ENCODE measurements at regions not wholly inside any gene's neighbourhood (a gene's known extent, or its start where the extent isn't known, plus 50 kb on each side); places are given as distances from the start of the nearest gene placed in this dataset.
"Not testable (repeated sequence)": the region's sequence is repeated elsewhere in the genome, so short reads cannot be mapped to it uniquely, and the experiment has no call there.

GRCh38 chr2:192419786-192420185 is 225.1 kb upstream of the TMEFF2 start:
- no peak for DNase-seq (ENCODE audit: low read depth, low spot score)
- no peak overlapping the region for H3K4me3 ChIP-seq (ENCODE audit: low read length)
- no peaks in the 10 kb centered on the region for H3K27me3 ChIP-seq (ENCODE audit: control insufficient read depth, insufficient read depth, low read length)
- WGBS (ENCODE audit: insufficient coverage, insufficient read length) = no CpG with 5 or more reads among the region's 2 CpGs
- no peaks in the 10 kb centered on the region for H3K4me1 ChIP-seq (ENCODE audit: control insufficient read depth, insufficient read depth, low read length)
- H3K36me3 ChIP-seq (ENCODE audit: control insufficient read depth, insufficient read depth, low read length) = no peaks in the 10 kb centered on the region
- no peaks in the 10 kb centered on the region for H3K9me3 ChIP-seq (ENCODE audit: control insufficient read depth, insufficient read depth, low read length)
- H3K27ac ChIP-seq (ENCODE audit: low read length) = no peak overlapping the region

- WGBS (ENCODE audit: insufficient coverage, insufficient read length) = no CpG with 5 or more reads among the region's 4 CpGs
- H3K27me3 ChIP-seq (ENCODE audit: control insufficient read depth, insufficient read depth, low read length) = no peaks in the 10 kb centered on the region
- H3K36me3 ChIP-seq (ENCODE audit: control insufficient read depth, insufficient read depth, low read length) = no peaks in the 10 kb centered on the region
- H3K4me1 ChIP-seq (ENCODE audit: control insufficient read depth, insufficient read depth, low read length) = no peaks in the 10 kb centered on the region
- no peaks in the 10 kb centered on the region for H3K9me3 ChIP-seq (ENCODE audit: control insufficient read depth, insufficient read depth, low read length)
- no peak for DNase-seq (ENCODE audit: low read depth, low spot score)
- no peak overlapping the region for H3K27ac ChIP-seq (ENCODE audit: low read length)
- no peak overlapping the region for H3K4me3 ChIP-seq (ENCODE audit: low read length)
These were observed 221.3 kb upstream of the TMEFF2 start for GRCh38 chr2:192416060-192416459.

DNA sequence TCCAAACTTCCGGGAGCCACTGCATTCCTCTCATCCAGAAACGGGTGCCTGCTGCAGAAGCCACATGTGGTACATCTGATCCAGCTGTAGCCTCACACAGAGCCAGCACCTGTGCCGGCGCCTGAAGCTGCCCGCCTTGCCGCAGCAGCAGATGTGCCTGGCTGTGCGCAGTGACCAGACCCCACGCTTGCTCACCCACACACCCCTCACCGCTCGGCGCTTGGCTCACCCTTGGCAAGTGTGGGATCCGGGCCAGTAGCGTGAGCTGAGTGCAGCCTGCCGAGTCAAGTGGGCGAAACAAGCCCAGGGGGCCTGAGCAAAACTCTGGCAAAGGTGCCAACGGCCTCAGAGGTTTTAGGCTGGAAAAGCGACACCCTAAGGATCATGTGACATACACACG is 220.1 kb upstream of the TMEFF2 start:
- no CpG with 5 or more reads among the region's 18 CpGs for WGBS (ENCODE audit: insufficient coverage, insufficient read length)
- no peaks in the 10 kb centered on the region for H3K4me1 ChIP-seq (ENCODE audit: control insufficient read depth, insufficient read depth, low read length)

GRCh38 chr2:192413812-192414681 is 219.3 kb upstream of the TMEFF2 start:
- H3K9me3 ChIP-seq (ENCODE audit: control insufficient read depth, insufficient read depth, low read length) = no peaks in the 10 kb centered on the region
- no peaks in the 10 kb centered on the region for H3K27me3 ChIP-seq (ENCODE audit: control insufficient read depth, insufficient read depth, low read length)
- DNase-seq (ENCODE audit: low read depth, low spot score) = no peak
- no peaks in the 10 kb centered on the region for H3K36me3 ChIP-seq (ENCODE audit: control insufficient read depth, insufficient read depth, low read length)
- no peak overlapping the region for H3K4me3 ChIP-seq (ENCODE audit: low read length)
- H3K27ac ChIP-seq (ENCODE audit: low read length) = no peak overlapping the region
- H3K4me1 ChIP-seq (ENCODE audit: control insufficient read depth, insufficient read depth, low read length) = no peaks in the 10 kb centered on the region
- WGBS (ENCODE audit: insufficient coverage, insufficient read length) = no CpG with 5 or more reads among the region's 13 CpGs

More for the DNA sequence above, 220.1 kb upstream of the TMEFF2 start:
- Histone ChIP-seq H3K4me3 (ENCODE audit: low read length) (no peak overlapping the region), H3K27me3 (ENCODE audit: control insufficient read depth, insufficient read depth, low read length) (no peaks in the 10 kb centered on the region), H3K9me3 (ENCODE audit: control insufficient read depth, insufficient read depth, low read length) (no peaks in the 10 kb centered on the region), H3K36me3 (ENCODE audit: control insufficient read depth, insufficient read depth, low read length) (no peaks in the 10 kb centered on the region), H3K27ac (ENCODE audit: low read length) (no peak overlapping the region)
- no peak for DNase-seq (ENCODE audit: low read depth, low spot score)

- H3K4me1 ChIP-seq (ENCODE audit: control insufficient read depth, insufficient read depth, low read length); H3K27me3 ChIP-seq (ENCODE audit: control insufficient read depth, insufficient read depth, low read length); H3K27ac ChIP-seq (ENCODE audit: low read length); H3K36me3 ChIP-seq (ENCODE audit: control insufficient read depth, insufficient read depth, low read length); H3K4me3 ChIP-seq (ENCODE audit: low read length); H3K9me3 ChIP-seq (ENCODE audit: control insufficient read depth, insufficient read depth, low read length); DNase-seq (ENCODE audit: low read depth, low spot score): not testable (repeated sequence)
- no CpG with 5 or more reads among the region's 10 CpGs for WGBS (ENCODE audit: insufficient coverage, insufficient read length)
These were observed 218.1 kb upstream of the TMEFF2 start for GRCh38 chr2:192412866-192413265.

- H3K27me3 ChIP-seq (ENCODE audit: control insufficient read depth, insufficient read depth, low read length) = no peaks in the 10 kb centered on the region
- H3K9me3 ChIP-seq (ENCODE audit: control insufficient read depth, insufficient read depth, low read length) = no peaks in the 10 kb centered on the region
- H3K4me1 ChIP-seq (ENCODE audit: control insufficient read depth, insufficient read depth, low read length) = no peaks in the 10 kb centered on the region
- H3K4me3 ChIP-seq (ENCODE audit: low read length) = no peak overlapping the region
- H3K27ac ChIP-seq (ENCODE audit: low read length) = no peak overlapping the region
- DNase-seq (ENCODE audit: low read depth, low spot score) = no peak
- no peaks in the 10 kb centered on the region for H3K36me3 ChIP-seq (ENCODE audit: control insufficient read depth, insufficient read depth, low read length)
These were observed 217.7 kb upstream of the TMEFF2 start for GRCh38 chr2:192412394-192412793.

- H3K4me1 ChIP-seq (ENCODE audit: control insufficient read depth, insufficient read depth, low read length) = no peaks in the 10 kb centered on the region
- no peaks in the 10 kb centered on the region for H3K9me3 ChIP-seq (ENCODE audit: control insufficient read depth, insufficient read depth, low read length)
- no peak overlapping the region for H3K27ac ChIP-seq (ENCODE audit: low read length)
- H3K4me3 ChIP-seq (ENCODE audit: low read length) = no peak overlapping the region
- no CpG with 5 or more reads among the region's 1 CpG for WGBS (ENCODE audit: insufficient coverage, insufficient read length)
- no peak for DNase-seq (ENCODE audit: low read depth, low spot score)
- H3K27me3 ChIP-seq (ENCODE audit: control insufficient read depth, insufficient read depth, low read length) = no peaks in the 10 kb centered on the region
- no peaks in the 10 kb centered on the region for H3K36me3 ChIP-seq (ENCODE audit: control insufficient read depth, insufficient read depth, low read length)
These were observed 217.0 kb upstream of the TMEFF2 start for GRCh38 chr2:192411755-192412154.

DNA sequence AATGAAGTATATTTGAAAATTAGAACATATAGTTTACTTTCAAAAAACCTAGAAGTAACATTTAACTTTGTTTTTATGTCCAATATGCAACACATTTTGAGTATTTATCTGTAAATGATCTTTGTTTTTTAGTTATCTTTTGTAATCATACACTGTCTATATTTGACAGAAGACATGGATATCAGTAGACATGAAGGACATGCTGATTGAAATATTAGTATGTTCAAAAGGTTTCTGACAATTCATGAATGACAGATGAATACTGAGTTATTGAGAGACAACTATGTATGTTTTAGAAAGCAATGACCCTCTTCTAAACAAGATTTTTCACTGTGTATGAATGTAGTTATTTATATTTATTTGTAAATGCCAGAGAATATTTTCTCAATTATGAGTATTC is 215.6 kb upstream of the TMEFF2 start:
- no peak overlapping the region for H3K4me3 ChIP-seq (ENCODE audit: low read length)
- H3K4me1 ChIP-seq (ENCODE audit: control insufficient read depth, insufficient read depth, low read length) = no peaks in the 10 kb centered on the region
- no peak for DNase-seq (ENCODE audit: low read depth, low spot score)
- H3K36me3 ChIP-seq (ENCODE audit: control insufficient read depth, insufficient read depth, low read length) = no peaks in the 10 kb centered on the region
- H3K9me3 ChIP-seq (ENCODE audit: control insufficient read depth, insufficient read depth, low read length) = no peaks in the 10 kb centered on the region
- H3K27me3 ChIP-seq (ENCODE audit: control insufficient read depth, insufficient read depth, low read length) = no peaks in the 10 kb centered on the region
- H3K27ac ChIP-seq (ENCODE audit: low read length) = no peak overlapping the region

DNA sequence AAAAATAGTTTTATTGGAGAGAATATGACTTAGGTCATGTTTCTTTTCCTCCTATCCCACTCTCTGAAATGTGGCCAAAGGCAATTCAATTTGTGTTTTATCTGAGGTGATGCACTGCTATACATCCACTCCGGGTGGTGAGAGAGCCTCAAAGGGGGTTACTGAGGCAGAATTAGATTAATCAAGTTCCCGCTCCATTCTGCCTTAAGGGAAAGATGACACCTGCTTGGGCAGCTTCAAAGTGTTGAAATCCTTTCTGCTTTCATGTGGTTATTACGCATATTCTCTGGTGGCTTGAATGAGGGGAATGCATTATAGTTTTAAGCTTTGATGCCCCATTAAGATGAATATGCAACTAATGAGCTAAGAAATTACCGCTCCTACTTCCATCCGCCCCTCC is 213.0 kb upstream of the TMEFF2 start:
- H3K27ac ChIP-seq (ENCODE audit: low read length) = no peak overlapping the region
- H3K27me3 ChIP-seq (ENCODE audit: control insufficient read depth, insufficient read depth, low read length) = no peaks in the 10 kb centered on the region
- no CpG with 5 or more reads among the region's 5 CpGs for WGBS (ENCODE audit: insufficient coverage, insufficient read length)
- no peaks in the 10 kb centered on the region for H3K4me1 ChIP-seq (ENCODE audit: control insufficient read depth, insufficient read depth, low read length)
- H3K9me3 ChIP-seq (ENCODE audit: control insufficient read depth, insufficient read depth, low read length) = no peaks in the 10 kb centered on the region
- no peaks in the 10 kb centered on the region for H3K36me3 ChIP-seq (ENCODE audit: control insufficient read depth, insufficient read depth, low read length)
- H3K4me3 ChIP-seq (ENCODE audit: low read length) = no peak overlapping the region
- DNase-seq (ENCODE audit: low read depth, low spot score) = no peak

- WGBS (ENCODE audit: insufficient coverage, insufficient read length) = no CpG with 5 or more reads among the region's 6 CpGs
- H3K9me3 ChIP-seq (ENCODE audit: control insufficient read depth, insufficient read depth, low read length) = no peaks in the 10 kb centered on the region
- H3K27me3 ChIP-seq (ENCODE audit: control insufficient read depth, insufficient read depth, low read length) = no peaks in the 10 kb centered on the region
- H3K36me3 ChIP-seq (ENCODE audit: control insufficient read depth, insufficient read depth, low read length) = no peaks in the 10 kb centered on the region
- no peak overlapping the region for H3K4me3 ChIP-seq (ENCODE audit: low read length)
- H3K27ac ChIP-seq (ENCODE audit: low read length) = no peak overlapping the region
- DNase-seq (ENCODE audit: low read depth, low spot score) = no peak
- no peaks in the 10 kb centered on the region for H3K4me1 ChIP-seq (ENCODE audit: control insufficient read depth, insufficient read depth, low read length)
These were observed 203.5 kb upstream of the TMEFF2 start for GRCh38 chr2:192398236-192398635.

DNA sequence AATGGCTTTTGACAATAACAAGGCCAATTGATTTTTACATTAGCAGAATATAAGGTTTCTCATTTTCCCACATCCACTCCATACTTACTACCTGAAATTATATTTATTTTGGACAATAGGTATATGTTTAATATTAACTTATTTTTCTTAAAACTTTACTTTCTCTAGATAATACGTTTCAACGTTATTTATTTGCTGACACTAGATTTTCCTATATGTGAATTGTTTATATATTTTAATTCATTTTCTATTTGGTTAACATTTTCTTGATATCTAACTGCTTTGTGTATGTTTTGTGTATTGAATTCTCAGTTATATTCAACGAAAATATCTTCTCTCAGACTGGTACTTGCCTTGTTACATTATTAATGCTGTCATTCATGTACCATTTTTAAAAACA is 199.9 kb upstream of the TMEFF2 start:
- Histone ChIP-seq H3K4me3 (ENCODE audit: low read length) (no peak overlapping the region), H3K36me3 (ENCODE audit: control insufficient read depth, insufficient read depth, low read length) (no peaks in the 10 kb centered on the region), H3K27me3 (ENCODE audit: control insufficient read depth, insufficient read depth, low read length) (no peaks in the 10 kb centered on the region), H3K9me3 (ENCODE audit: control insufficient read depth, insufficient read depth, low read length) (no peaks in the 10 kb centered on the region), H3K27ac (ENCODE audit: low read length) (no peak overlapping the region), H3K4me1 (ENCODE audit: control insufficient read depth, insufficient read depth, low read length) (no peaks in the 10 kb centered on the region)
- WGBS (ENCODE audit: insufficient coverage, insufficient read length) = no CpG with 5 or more reads among the region's 3 CpGs
- DNase-seq (ENCODE audit: low read depth, low spot score) = no peak

Data from iPS DF 6.9 (cell line).